Esophagus muscularis mucosa (tissue), 4 donors: ENCODE measurements at regions not wholly inside any gene's neighbourhood (a gene's known extent, or its start where the extent isn't known, plus 50 kb on each side); places are given as distances from the start of the nearest gene placed in this dataset.

Experiments
- CTCF ChIP-seq, 3 experiments: fragments of 200-600 bp in 2 of 3; fragments of 450-650 bp in 1 of 3; sonication (generic) in 2 of 3; IDR thresholded peaks; one replicate each; pipeline ENCODE4 v1.5.1; 2017 to 2019; ENCODE audit warnings: antibody characterized with exemption in 3 of 3, mild to moderate bottlenecking in 2 of 3, moderate library complexity in 1 of 3
- EP300 ChIP-seq: sonication (generic); formaldehyde crosslinking; IDR thresholded peaks from one replicate; pipeline ENCODE4 v1.6.1; 2017; ENCODE audit warnings: antibody characterized with exemption
- POLR2A ChIP-seq: fragments of 450-650 bp; IDR thresholded peaks from one replicate; pipeline ENCODE4 v1.6.1; 2017; ENCODE audit warnings: antibody characterized with exemption, moderate library complexity, mild to moderate bottlenecking, low read depth
- POLR2AphosphoS5 ChIP-seq, 2 donors: sonication (generic); formaldehyde crosslinking; IDR thresholded peaks; one replicate each; pipeline ENCODE4 v1.6.1; 2017; ENCODE audit warnings: antibody characterized with exemption in 2 of 2

DNA sequence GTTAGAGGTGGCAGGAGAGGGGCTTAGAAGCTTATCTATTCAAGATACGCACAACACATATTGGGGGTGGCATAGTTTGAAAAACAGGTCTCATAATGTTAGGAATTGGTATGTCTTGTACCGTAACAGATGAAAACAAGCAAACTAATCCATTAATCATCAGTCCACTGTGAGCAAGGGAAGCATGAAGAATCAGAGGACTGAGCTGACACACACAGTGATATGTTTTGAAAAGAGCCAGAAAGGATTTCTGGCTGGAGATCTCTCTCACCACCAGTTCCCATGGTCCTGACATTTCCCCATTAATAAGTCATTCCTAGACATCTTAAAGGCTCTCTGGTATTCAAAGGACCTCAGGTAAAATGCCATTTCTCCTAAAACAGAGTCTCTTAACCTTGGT is 158.8 kb upstream of the PHACTR1 start:
- no peak for TF ChIP-seq CTCF (IDR thresholded peaks at IDR 0.05)
- TF ChIP-seq EP300: no peak
- no peak for TF ChIP-seq POLR2A
- no peak for TF ChIP-seq POLR2AphosphoS5 (IDR thresholded peaks at IDR 0.05)
